ENCODE measurements at regions not wholly inside any gene's neighbourhood (a gene's known extent, or its start where the extent isn't known, plus 50 kb on each side); places are given as distances from the start of the nearest gene placed in this dataset.

- TF ChIP-seq CTCF (IDR thresholded peaks at IDR 0.05; ENCODE audit: low read depth, low read length) (no peak), EZH2phosphoT487 (IDR thresholded peaks at IDR 0.05; ENCODE audit: low read depth) (no peak)
Measured at GRCh38 chr2:150889141-150889540, 372.5 kb downstream of the RBM43 start.

Data from OCI-LY3 (cell line).